GM18861 (cell line): ENCODE measurements at regions not wholly inside any gene's neighbourhood (a gene's known extent, or its start where the extent isn't known, plus 50 kb on each side); places are given as distances from the start of the nearest gene placed in this dataset.
"Not testable (repeated sequence)": the region's sequence is repeated elsewhere in the genome, so short reads cannot be mapped to it uniquely, and the experiment has no call there.

Source experiments
- ATAC-seq: cut with Tn5 transposase; IDR thresholded peaks from one replicate; pipeline ENCODE4 v1.9.1; 2021; ENCODE audit not compliant: unreplicated experiment

DNA sequence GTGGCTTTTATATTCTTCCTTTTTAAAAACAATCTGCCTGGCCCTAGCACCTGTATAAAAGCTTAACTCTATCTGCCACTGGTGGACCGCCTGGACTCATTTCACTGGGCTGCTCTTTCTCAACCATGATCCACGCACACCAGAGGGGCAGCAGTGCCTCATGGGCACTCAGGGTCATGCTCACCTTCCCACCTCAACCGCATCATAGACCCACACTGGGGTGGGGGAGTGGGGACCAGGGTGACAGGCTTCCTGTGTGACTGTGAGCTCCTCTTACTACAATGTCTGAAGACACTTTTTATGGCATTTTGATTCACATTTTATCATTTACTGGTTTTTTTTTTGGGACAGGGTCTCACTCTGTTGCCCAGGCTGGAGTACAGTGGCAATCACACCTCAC is 4038.8 kb upstream of the TPTE start:
- not testable (repeated sequence) for ATAC-seq

DNA sequence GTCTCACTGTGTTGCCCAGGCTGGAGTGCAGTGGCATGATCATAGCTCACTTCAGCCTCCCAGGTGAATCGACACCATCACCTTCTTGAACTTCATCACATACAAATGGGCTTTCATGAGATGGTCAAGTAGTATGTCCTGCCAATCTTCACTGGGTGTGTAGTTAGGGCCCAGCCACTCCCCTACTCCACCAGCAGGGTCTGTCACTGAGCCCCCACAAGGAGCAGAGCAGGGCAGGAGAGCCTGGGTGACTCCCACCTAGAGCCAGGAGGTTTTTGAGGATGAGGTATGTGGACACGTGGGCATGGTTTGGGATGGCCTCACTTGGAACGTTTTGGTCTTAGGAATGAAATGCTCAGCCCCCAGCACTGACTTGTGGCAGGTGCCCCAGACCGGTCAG is 4037.7 kb upstream of the TPTE start:
- not testable (repeated sequence) for ATAC-seq

DNA sequence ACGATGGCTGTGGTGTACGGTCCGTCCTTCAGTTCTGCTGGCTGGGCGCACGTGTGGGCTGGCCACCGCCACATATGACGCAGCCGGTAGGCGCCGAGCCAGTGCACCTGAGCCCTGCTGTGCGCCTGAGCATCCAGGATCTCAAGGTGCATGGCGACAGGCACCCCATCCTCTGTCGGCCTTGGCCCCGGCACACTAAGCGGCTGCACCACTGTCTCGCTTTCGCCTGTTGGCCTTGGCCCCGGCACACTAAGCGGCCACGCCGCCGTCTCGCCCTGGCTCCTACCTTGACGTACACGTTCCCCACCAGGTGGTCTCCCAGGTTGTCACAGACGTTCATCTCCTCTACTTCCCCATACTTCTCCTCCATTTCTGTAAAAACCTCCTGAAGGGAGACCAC is 4034.6 kb upstream of the TPTE start:
- not testable (repeated sequence) for ATAC-seq

DNA sequence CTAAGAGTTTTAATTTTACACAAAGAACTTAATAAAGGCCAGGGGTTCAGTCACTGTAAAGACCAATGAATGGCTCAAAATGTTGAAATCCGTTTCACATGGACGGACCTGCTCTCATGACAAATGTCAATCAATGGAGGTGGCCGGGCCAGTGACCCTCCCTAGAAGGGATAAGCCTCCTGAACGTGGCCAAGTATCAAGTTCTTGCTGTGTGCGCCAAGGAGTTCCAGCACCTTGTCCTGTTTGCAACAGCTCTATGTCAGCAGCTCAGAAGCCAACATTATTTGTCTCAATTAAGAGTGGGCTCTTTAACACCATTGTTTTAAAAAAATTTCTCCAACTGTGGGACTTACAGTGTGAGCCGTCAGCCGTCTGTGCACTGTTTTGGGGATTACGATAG is 4028.7 kb upstream of the TPTE start:
- not testable (repeated sequence) for ATAC-seq

DNA sequence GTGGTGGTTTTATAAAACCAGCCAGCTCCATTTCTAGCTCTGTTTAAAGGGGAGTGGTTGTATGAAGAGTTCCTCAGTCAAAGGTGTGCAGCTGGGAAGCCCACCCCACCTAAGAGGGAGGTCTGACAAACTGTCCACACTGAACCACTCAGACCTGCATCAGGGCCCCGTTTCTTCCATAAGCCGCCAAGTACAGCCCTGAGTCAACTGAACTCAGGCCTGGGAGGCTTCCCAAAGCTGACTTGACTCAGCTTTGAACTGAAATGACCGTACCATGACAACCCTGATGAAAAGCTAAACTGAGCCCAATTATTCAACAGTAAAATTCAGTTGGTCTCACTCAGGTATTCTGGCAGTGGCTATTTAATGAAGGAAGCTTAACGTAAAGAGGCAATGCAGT is 4027.4 kb upstream of the TPTE start:
- ATAC-seq, result not testable (repeated sequence)

DNA sequence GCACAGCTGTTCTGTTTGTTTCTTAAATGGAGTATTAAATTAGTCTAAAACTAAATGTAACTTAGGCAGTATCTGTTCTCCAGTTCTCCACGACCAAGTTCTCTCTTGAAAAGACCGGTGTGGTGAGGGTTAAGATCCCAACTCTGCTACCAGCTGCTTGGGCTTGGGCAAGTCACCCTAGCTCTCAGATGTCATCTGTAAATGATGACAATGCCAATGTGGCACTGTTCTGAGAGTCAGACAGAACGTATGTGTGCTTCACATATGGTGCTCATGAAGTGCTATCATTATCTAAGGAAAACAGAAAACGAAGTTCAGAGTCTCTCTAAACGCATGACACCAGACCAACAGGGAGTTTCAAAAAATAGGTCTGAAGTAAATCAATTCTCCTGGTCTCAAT is 4025.0 kb upstream of the TPTE start:
- ATAC-seq, result not testable (repeated sequence)

DNA sequence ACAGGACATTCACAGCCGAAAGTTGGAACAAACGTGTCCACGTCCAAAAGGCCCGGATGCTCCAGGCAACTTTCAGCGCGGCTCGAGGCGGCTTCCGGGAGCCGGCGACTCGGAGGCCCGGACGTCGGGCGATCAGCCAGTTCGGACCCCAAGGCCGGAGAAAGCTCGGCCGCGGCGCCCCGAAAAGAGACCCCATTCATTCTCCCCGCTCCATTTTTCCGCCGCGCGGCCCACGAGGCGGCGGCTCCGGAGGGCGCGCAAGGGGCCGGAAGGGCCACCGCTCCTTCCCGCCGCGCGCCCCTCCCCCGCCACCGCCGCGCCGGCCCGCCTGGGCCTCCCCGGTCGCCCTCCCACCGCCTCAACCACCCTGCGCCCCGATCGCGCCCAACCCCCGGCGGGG is 4022.7 kb upstream of the TPTE start:
- ATAC-seq, result not testable (repeated sequence)

DNA sequence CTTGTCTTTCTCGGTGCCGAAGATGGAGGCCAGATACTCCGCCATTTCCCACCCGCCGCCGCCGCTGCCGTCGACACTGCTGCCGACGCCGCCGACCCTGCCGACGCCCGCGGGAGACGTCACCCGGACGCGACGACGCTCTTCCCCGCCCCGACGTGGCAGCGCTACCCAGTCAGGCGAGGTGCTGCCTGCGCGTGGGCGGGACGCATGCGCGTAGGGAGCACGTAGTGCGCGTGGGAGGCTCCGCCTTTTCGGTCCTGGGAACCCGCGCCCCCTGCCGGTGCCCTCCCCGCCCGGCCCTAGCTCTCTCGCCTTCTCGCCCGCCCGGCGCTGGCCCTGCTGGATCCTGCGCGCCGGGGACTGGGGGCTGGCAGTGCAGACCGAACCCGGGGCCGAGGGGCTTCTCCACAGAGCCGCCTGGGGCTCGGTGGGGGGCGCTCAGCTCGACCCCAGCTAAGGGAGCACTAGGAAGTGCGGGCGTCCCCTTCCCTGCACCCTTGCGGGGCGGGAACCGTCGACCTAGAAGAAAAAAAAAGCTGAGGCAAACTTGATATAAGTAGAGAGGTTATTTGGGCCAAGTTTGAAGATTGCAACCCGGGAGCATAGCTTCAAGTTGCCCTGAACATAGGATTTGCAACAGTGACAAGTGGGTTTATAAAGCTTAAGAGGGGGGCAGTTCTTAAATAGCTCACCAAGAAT is 4022.1 kb upstream of the TPTE start:
- ATAC-seq, result peak; percentile 61

DNA sequence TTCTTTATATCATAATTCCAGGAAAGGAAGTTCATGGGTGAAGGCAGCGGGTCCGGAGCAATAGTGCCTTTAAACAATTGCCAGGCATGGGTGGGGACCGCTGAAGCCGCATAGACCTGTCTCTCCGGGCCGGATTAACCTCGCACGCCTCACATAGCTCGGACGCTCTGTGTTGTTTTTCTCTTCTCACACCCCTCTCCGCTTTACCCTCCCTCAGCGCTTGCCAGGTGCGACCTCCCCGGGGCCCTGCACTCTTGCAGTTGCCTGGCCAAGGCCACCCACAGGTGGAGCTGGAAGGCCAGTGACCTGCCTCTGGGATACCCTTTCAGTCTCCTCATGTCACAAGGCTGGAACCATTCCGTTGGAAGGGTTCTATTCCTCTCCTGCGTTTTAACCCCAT is 4021.5 kb upstream of the TPTE start:
- ATAC-seq, result not testable (repeated sequence)

DNA sequence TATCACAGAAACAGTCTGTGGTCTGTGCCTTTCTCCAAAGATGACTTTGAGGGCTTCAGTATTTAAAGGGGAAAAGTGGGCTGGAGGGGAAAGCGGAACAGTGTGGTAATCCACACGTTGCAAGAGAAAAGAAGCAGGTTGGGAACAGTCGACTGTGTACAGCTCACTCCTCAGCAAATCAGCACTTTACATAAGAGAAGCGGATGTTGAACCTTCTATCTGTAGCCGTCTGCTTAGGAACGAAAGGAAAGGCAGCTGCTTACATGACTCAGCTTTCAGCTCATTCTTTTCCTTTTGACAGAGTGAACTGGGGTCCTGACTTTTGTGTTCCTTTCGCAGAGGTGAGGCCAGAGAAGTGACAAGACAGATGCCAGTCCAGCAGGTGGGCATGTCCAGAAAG is 4020.7 kb upstream of the TPTE start:
- ATAC-seq, result not testable (repeated sequence)

DNA sequence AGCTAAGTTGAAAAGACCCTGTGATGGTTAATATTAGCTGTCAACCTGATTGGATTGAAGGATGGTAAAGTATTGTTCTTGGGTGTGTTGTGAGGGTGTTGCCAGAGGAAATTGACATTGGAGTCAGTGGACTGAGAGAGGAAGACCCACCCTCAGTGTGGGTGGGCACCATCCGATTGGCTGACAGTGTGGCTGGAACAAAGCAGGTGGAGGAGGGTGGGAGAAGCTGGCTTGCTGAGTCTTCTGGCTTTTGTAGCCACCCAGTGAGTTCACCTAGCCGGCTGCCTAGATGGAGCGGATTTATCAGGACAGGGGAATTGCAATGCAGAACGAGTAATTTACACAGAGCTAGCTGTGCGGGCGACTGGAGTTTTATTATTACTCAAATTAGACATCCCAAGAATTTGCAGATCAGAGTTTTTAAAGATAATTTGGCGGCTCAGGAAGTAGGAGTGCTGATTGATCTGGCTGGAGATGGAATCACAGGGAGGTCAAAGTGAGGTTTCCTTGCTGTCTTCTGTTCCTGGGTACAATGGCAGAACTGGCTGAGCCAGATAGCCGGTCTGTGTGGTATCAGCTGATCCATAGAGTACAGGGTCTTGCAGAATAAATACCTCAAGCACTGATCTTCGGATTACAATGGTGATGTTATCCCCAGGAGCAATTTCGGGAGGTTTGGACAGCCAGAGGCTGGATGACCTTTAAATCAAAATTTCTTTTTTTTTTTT is 4015.1 kb upstream of the TPTE start:
- not testable (repeated sequence) for ATAC-seq

DNA sequence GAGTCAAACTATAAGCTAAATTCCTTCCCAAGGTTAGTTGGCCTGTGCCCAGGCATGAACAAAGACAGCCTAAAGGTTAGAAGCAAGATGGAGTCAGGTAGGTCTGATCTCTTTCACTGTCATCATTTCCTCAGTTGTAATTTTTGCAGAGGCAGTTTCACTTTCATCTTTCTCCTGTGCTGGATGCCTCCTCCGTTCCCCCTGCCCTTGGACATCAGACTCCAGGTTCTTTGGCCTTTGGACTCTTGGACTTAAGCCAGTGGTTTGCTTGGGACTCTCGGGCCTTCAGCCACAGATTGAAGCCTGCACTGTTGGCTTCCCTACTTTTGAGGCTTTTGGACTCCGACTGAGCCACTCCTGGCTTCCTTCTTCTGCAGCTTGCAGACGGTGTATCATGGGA is 4013.8 kb upstream of the TPTE start:
- not testable (repeated sequence) for ATAC-seq

DNA sequence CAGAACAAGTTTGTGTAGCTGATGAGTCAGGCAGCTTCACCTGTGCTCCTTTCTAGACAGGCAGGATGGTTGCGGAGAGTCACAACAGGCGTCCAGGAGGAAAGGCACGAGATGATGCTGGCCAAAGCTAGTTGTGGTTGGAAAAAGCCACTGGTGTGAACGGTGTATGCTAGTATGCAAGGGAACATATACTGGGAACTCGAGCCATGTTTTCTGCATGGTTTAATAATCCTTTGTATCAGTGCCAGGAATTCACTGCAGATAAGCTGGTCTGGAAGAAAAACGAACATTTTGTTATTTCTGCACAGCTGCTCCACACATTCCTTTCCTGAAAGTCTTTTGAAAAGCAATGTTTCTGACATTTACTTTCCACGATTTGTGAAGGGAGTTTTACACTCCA is 3999.6 kb upstream of the TPTE start:
- not testable (repeated sequence) for ATAC-seq

DNA sequence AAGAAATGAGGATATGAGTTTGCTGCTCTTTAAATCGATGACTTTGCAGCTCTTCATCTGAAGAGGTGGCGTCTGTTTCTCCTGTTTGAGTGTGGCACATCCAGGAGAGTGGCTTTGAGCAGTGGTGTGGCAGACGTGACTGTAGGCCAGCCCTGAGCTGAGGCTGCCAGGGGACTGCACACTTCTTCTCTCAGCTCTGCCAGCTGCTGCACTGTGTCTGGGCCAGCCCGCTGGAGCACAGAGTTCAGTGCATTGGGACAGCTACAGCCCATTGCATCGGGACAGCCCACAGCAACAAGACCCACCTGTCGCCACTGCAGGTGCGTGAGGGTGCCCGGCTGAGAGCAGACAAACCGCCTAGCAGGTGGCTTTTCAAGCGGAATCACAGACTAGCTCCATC is 3995.2 kb upstream of the TPTE start:
- not testable (repeated sequence) for ATAC-seq

DNA sequence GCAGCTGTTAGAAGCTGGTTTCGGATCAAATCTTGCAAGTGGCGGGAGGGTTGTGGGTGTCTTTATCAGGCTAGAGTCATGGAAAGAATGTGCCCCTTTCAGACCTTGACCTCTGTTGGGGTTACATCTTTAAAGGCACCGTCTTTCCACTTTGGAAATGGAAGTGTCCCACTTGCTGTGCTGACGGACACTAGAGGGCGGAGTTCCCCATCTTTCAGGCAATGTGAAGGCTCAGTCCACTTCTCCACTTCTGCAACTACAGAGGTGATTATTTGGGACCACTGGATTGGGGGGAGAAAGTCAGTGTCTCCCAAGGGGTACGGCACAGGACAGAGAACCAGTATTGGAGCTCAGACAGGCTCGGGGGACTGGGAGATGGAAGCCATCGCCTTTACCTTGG is 3990.7 kb upstream of the TPTE start:
- not testable (repeated sequence) for ATAC-seq

DNA sequence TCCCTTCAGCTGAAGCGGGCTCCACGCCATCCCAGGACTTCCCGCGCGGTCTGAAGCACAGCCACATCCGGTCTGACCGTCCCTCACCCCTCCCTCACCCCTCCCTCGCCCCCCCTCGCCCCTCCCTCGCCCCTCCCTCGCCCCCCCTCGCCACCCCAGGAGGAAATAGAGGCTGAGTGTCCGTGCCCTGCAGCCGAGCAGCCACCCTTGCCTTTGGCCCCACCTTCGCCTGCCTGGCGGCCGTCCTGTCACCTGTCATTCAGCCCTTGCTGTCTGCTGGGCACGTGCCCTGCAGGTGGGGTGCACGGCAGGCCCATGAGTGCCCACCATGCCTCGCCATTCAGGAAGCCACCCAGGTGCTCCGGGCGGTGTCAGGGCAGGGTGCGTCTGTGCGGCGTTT is 3988.1 kb upstream of the TPTE start:
- ATAC-seq, result not testable (repeated sequence)

DNA sequence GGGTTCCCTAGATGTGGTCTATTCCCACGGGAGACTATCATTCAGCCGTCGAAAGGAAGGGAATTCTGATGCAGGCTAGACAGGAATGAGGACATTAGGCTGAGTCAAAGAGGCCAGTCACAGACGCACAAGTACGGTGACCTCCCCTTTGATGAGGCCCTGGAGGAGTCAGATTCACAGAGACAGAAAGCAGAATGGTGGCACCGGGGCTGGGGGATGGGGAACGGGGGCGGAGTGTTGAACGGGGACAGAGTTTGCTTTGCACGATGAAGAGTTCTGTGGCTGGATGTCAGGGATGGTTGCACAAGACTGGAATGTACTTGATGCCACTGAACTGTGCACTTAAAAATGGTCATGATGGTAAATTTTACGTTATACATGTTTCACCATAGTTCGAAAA is 3983.1 kb upstream of the TPTE start:
- ATAC-seq, result not testable (repeated sequence)

DNA sequence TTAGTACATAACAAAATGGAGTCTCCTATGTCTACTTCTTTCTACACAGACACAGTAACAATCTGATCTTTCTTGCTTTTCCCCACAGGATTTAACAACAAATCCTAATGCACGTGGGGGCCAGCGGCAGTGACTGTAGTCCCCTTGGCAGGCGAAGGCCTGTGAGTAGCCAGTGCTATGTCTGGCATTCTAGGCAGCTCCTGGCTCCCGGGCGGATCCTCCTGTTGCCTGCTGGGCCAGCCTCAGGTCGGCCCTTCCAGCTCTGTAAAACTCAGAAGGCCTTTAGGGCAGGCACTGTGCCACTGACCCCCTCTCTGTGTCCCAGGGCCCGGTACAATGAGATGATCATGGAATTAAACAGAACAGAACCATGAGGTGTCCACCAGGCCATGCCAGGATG is 3981.7 kb upstream of the TPTE start:
- ATAC-seq, result not testable (repeated sequence)

DNA sequence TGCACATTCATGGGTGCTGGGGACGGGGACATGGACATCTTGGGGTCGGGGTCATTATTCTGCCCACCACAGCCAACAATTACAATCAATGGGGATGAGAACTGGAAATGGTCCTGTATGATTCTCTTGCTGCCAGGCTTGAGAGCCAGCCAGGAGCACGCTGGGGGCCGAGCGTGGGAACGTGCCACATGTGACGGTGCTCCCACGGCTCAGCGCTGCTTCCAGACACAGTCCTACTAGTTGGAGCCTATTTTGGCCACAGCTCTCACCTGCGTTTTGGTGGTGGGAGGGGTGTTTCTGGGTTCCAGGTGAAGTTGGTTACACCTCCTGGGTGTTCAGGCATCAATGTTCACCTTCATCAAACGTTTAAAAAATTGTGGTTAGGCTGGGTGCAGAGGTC is 3980.3 kb upstream of the TPTE start:
- not testable (repeated sequence) for ATAC-seq

DNA sequence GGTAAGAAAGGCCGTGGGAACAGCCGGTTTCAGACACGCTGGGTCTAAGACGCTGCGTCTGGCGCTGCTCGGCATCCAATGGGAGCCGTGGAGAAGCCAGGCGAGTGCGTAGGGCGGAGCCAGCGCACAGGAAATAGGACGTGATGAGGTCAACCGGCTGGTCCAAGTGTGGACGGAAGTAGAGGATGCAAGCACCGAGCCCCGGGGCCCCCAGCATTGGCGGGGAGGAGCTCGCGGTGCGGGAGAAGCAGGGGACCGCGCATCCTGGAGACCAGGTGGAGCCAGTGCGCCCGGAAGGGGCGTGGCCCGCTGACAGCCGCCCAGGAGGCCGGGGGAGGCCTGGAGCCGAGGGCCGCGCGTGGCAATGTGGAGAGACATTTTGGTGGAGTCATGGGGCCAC is 3976.1 kb upstream of the TPTE start:
- not testable (repeated sequence) for ATAC-seq

DNA sequence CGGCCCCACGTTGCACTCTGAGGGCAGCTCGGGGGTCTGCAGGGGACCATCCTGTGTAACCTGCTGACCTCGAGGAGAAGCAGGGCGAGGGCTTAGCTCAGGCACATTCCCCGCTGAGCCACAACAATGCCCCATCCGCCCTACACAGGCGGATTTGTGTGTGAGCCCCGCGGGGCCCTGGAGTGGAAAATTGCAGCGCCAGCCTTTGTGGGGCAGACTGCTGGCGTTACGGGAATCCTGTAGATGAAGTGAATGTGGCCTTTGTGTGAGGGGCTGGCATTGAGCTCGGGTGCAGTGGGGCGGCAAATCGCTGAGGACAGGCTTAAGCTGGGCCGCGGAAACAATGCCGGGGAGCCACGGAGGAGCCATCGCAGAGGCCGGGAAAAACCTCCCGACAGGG is 3970.3 kb upstream of the TPTE start:
- not testable (repeated sequence) for ATAC-seq
